LHCN-M2 (cell line): ENCODE measurements at regions not wholly inside any gene's neighbourhood (a gene's known extent, or its start where the extent isn't known, plus 50 kb on each side); places are given as distances from the start of the nearest gene placed in this dataset.
"Not testable (repeated sequence)": the region's sequence is repeated elsewhere in the genome, so short reads cannot be mapped to it uniquely, and the experiment has no call there.

Experiments used
- DNase-seq: peaks from one replicate; pipeline ENCODE4 v3.0.0-alpha.2; 2012; ENCODE audit warnings: low read depth

DNA sequence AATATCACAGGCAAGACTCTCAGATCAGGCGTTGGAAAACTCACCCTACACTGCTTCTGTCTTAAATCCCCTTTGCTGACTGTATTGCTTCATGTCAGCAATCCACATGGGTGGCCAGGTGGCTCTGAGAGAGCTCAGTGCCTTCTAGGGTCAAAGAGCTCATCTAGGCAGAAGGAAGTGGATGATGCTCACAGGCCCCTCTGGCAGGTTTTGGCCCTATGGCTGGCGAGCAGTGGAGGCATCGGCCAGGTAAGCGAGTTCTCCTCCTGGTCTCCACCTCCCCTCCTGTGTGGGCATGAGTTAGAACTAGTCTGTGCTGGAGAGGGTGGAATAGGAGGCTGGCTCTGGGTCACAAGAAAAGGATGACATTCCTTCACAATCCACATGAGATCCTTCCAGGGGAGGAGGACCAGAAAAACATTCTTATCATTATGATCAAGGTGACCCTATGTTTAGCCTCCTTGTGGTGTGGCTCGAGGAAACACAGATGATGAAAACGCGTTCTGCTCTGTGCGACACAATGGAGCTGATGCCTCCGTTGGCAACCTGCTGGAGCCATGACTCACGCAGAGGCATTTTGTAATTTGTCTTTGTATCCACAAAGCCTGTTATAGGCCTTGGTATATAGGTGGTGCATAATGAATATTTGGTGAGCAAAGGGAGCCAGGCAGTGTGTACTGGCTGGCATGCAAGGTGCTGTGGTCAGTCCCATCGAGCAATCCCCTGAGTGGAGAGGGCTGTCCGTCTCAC, 264.6 kb upstream of the RAB4A start:
- DNase-seq: no peak

DNA sequence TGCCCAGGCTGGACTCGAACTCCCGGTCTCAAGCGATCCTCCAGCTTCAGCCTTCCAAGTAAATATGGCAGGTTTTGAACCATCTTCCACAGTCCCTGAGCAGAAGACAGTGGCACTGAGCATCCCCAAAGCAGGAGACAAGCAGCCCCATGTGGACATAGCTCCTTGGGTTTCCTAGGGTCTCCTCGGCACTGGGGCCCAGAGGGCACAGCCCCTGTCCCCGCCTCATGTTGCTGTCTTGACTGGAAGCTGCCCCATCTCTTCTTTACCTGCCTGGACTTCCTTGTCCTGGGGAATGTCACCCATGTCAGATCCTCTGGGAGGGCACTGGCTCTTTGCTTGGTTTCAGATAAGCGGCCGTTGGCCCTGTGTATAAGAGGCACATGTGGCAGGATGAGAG, 263.7 kb upstream of the RAB4A start:
- no peak for DNase-seq

DNA sequence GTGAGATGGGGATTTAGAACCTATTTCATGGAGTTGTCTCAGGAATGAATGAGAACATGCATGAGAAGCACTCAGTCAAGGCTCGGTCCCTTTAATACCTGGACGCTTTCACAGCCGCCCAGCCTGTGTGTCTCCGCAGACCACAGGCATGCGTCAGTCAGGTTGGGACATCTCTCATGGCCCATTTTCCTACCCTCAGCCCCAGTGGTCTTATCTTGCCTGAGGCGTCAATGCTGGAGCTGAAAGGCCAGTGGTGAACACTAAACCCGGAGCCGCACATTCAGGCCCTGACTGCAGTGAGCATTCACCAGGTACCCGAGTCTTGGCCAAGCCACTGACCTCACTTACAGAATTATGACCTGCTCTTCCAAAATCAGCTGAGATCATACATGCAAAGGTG, 263.2 kb upstream of the RAB4A start:
- DNase-seq: no peak

DNA sequence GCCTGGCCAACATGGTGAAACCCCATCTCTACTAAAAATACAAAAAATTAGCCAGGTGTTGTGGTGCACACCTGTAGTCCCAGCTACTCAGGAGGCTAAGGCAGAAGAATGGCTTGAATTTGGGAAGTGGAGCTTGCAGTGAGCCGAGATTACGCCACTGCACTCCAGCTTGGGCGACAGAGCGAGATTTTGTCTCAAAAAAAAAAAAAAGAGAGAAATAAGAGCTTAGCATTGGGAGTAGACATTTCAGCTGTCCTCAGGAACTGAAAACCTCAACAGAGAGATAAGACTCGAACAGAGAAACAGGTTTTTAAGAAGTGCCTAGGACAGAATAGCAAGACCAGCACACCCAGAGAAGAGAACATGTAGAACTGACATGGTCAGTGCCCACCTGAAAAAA, 262.6 kb upstream of the RAB4A start:
- DNase-seq: not testable (repeated sequence)

DNA sequence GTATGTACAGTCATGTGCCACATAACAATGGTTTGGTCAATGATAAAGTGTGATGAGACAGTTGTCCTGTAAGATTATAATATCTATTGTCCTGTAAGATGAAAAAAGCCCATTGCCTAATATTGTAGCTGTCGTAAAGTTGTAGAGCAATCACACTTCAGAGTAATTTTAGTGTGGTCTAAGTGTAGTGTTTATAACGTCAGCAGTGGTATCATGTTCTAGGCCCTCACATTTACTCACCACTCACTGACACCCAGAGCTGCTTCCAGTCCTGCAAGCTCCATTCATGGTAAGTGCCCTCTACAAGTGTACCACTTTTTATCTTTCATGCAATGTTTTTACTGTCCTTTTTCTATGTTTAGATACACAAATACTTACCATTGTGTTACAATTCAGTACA, 259.9 kb upstream of the RAB4A start:
- no peak for DNase-seq

DNA sequence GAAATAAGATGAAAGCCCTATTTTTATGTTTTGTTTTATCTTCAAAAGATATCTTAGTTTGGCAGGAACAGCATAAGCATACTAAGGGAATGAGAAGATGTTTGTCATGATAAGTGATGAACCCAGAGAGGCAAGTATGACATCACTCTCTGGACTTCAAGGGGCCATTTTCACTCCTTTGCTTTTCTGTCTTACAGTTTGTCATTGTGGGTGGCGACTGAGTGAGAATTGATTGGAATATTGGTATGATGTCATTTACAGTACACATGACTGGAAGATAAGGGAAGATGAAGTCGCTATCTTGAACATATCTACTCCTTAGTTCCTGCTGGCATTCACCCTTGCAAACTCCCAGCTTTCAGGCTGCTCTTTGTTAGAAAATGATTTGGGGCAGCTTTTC, 258.1 kb upstream of the RAB4A start:
- no peak for DNase-seq

DNA sequence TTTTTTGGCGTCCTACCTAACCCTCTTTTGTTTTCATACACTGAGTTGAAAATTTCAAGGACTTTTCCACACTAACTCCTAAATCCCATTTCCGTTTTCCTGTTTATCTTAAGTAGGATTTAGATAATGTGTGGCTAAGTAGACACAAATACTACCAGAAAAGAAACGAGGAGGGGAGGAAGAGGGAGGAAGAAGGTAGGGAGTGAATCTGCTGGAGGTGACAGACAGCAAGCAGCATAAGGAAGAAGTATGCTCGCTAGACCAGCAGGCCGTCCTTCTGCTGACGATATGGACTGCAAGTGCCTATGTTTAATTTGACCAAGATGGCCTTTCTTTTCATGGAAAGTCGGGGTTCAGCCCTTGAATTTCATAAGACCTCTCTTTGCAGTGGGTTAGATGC, 256.9 kb upstream of the RAB4A start:
- DNase-seq: no peak

DNA sequence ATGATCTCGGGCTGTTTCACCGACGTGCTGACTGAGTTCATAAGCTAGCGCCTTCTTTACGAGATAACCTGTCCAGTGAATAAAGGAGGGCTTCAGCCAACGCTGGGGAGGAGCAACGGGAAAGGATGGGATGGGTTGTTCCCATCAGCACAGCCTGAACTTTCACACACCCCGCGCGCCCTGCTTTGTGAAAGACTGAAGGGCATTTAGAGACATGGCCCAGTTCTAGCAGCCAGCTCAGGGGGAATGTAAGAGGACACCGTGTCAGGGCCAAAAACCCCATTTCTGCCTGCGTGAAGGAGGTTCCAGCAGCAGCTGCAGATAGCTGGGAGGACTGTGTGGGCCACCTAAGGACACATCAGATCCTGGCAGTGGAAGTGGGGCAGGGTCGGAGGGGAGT, 255.1 kb upstream of the RAB4A start:
- no peak for DNase-seq

DNA sequence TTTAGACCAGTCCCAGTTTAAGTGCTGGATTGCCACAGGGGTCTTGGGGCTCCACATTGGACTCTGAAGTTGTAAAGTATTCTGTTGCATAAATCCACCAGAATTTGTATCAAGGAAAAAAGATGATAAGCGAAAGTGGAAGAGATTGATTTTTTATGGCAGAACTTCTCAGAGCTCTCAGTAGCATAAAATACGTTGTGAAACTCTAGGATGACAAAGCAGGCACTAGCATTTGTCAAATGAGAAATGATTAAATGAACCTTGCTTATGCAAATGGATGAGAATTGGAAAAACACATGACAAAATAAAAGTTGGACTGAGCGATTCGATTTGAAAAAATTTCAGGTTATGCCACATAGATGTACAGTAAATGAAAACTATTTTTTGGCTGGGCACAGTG, 253.8 kb upstream of the RAB4A start:
- DNase-seq: no peak

DNA sequence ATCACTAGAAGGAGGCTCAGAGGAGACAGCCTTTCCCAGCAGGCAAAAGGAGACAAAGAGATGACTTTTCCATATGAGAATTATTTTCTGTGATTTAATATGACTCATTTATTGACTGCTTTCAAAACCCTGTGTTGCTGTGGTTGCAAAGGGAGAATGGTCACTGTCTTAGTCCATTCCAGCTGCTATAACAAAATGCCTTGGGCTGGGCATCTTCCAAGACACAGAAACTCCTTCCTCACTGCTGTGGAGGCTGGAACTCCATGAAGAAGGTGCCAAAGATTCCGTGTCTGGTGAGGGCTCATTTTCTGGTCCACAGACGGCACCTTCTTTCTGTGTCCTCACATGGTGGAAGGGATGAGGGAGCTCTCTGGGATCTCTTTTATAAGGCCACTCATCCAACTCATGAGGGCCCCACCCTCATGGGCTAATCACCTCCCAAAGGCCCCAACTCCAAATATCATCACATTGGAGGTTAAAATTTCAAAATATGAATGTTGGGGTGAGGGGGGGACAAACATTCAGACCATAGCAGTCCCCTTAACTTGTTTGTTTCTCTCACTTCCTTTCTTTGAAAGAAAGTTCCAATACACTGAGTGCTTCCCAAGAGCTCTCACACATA, 252.1 kb upstream of the RAB4A start:
- no peak for DNase-seq

DNA sequence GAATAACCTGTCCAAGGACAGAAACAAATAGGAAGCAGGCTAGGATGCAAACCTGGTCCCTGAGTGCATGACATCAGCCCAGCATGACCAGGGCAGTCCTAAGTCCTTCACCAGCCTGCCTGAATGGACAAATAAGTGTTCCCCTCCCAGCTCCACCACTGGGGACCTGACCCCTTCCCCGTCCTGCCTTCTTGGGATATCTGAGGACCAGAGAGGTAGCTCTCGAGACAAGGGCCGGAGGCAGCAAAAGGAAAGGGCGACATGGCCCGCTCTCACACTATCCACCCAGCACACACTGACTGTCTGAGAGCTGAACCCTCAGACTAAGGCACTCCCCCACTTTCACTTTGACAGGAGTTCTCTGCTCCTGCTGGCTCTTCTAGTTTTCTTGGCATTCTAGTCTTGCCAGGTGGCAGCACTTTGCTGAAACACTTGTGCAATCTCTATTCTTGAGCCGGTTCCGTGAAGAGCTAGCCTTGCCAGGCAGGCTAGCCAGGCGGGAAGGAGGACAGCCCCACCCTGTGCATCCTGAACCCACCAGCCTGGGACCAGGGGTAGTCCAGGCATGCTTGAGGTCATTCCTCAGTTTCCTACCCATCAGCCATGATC, 251.1 kb upstream of the RAB4A start:
- DNase-seq: no peak

DNA sequence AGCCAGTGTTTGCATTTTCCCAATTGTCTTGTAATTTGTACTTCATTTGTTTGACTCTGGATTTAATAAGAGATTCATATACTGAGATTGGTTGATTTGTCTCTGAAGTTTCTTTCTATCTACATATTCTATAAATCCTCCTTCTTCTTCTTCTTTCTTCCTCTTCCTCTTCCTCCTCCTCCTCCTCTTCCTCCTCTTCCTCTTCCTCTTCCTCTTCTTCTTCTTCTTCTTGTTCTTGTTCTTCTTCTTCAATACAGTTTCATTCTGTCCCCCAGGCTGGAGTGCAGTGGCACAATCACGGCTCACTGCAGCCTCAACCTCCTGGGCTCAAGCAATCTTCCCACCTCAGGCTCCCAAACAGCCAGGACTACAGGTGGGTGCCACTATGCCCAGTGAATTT, 249.9 kb upstream of the RAB4A start:
- DNase-seq: not testable (repeated sequence)

DNA sequence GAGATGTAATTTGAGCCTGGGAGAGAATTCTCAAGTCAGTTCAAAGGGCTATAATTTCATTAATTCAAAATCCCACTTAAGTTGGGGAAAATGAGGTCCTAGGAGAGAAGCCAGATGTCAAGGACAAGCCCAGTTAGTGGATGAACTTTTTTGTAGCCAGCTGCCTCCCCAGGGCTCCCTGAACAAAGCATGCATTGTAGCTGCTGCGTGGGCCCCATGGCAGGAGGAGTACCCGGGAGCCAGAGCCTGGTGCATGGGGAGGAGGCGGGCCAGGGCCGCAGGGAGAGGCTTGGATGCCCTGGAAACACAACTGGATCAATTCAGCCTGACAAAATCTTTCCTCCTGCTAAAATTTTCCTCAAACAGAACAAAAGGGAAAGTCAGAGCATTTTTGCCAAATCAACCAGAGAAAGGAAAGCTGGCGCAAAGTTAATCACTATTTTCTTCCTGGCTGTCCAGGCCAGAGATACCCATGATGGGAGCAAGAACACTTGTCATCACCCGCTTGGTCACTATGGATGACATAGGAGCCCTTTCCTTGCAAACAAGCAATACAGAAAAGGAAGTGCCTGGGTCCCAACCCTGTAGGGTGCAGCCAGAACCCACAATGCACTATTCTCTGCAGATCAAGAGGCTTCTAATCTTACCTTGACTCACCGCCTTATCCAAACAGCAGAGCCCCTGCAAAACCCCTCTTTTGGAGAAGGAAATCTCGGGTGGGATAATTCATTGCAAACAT, 248.1 kb upstream of the RAB4A start:
- no peak for DNase-seq

DNA sequence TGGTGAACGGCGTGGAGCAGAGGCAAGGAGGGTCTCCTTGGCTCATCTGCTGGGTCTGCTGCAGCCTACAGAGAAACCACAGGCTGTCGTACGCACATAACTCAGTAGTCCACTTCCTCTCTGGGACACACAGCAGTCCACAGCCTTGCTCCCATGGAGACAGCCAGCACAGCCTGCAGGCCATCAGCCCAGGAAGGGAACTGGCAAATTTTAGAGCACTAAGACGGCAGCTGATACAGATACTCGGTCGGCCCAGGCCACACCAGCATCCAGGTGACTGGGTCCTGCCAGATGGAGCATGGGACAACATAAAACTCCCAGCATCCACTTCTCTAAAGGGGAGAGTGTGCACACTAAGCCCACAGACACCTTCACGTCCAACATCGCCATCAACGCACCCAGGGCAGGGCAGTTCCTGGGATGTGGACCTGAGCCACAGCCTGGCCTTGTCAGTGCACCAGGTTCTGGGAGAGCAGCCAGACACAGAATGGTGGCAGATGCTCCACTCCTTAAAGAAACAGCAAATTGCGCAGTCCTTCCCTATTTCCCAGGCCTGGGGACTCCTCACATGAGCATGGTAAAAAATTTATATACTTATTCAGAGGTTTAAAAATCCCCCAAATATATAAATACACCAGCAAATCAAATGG, 247.1 kb upstream of the RAB4A start:
- no peak for DNase-seq

DNA sequence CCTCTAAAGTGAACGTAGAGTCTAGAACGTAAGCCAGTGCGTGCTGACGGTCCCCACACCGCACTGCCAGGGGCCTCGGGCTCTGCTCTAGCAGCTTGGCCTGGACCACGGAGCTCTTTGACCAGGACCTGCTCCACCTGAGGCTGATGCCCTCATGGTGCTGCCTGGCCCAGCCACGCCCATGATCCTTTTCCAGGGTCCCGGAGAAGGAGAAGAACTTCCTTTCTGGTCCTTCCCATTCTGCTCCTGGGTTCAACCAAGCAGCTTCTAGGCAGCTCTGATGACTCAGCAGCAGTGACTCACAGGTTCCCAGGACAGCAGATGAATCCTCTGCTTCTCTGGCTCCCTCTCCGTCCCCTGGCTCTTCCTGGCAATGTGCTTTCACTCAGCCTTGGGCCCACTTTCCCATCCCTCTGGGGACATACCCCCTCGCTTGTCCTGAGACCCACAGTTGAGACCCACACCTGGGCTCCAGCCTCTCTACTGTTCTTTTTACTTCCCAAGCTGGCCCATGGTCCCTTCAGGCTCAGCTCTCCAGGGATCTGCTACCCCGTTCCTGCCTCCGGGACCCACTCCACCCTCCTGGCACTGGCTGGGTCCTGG, 246.3 kb upstream of the RAB4A start:
- DNase-seq: peak; percentile 68

DNA sequence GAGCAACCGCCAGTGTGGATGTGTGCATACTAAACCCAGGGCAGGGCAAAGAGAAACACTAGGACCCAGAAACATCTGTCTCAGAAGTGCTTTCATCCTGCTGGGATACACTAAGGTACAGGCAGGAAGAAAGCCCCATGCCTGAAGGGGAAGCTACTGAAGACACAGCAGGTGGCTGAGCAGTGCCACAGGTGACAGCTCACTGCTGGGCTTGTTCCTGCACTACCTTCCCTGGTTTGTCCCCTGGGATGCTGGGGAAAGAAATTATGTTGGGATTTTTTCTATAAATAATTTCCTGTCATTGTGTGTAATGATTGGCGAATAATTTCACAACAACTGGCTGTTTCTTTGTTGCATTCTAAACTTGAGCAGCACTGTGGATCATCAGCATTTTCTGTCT, 245.3 kb upstream of the RAB4A start:
- DNase-seq: no peak

DNA sequence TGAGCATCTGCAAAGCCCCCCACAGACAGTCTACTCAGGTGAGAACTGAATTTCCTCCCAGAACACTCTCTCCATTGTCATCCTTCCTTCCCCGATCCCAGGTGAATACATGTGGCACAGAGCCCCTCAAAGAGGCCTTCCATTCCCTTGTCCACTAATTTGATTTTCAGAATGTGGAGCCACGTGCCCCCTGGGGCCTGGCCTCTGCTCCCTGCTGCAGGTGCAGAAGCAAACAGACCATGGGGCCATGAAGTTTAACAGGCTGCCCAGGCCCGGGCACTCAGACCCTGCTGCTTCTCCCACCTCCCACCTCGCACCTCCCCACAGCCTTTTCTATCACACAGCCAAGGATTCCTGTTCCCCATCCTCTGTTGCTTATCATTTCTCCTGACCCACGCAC, 243.8 kb upstream of the RAB4A start:
- DNase-seq: no peak

DNA sequence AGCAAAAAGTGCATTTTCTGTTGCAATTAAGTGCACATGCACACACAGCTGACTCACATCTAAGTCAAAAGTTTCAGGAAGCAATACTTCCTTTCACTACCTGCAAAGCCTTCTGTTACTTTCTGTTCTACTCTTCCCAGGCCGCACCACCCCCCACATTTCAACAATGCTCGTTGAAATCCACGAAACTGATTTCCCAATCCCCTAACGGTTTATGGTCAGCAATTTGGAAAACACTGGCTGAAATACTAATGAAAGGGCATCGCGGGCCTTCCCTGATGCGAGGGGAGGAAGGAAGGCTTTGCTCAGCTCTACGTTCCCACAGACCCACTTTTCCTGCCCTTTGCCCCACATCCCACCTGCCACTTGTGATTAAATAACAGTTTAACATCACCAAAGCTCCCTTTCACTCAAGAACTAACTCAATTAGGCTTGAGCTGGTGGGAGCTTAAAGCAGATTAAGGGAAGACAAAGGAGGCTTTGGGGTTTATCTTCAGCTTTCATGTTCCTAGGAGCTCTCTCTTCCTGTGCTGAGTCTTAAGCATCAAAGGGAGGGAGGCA, 243.2 kb upstream of the RAB4A start:
- no peak for DNase-seq

DNA sequence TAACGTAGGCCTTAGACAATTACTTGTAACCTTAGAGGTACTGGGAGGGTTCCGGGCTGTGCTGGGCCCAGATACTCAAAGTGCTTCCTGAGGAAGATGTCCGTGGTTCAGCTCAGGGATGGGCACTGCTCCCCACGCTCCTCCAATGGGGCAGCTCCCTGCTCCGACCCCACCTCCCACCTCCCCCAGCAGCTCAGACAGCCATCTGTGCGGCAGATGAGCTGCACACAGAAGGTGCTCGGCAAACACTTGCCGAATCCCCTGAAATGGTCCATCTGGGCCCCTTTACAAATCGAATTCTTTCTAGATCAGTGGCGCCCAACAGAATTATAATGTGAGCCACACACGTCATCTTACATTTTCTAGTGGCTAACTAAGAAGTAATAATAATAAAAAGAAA, 242.4 kb upstream of the RAB4A start:
- DNase-seq: no peak

DNA sequence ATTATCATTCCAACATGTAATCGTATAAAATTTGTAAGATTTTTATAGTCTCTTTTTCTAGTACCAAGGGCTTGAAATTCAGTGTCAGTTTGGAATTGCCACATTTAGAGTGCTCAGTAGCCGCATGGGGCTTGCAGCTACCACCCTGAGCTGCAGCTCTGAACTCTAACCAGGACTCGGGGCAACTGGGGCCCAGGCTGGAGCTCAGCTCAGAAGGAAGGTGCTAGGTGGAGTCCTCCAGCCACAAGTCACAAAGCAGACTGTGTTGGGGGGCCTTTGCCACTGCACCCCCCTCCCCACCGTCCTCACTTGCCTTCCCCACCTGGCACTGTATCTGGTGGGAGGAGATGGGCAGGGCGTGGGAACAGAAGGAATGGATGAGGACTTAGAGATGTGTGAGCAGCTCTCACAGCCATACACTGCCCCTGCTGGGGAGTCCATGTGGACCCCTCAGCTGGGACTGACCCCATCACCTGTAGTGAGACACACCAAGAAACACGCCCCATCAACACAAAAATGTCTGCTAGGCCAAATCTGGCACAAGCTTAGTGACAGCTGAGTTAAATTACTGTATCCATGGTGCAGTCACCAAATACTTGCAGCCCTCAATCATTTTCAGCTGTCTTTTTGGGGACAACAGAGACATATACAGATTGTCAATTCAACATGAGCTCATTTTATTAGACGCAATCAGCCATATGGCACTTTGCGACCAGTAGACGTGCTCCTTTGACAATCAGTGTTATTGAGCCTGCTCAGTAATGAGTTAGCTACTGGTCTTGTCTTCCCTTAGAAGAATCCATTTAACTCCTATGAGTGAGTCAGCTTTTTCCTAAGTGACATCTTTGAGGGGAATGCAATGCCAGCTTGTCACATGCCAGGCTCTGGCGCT, 241.7 kb upstream of the RAB4A start:
- no peak for DNase-seq
